ENCODE measurements at regions not wholly inside any gene's neighbourhood (a gene's known extent, or its start where the extent isn't known, plus 50 kb on each side); places are given as distances from the start of the nearest gene placed in this dataset.

DNA sequence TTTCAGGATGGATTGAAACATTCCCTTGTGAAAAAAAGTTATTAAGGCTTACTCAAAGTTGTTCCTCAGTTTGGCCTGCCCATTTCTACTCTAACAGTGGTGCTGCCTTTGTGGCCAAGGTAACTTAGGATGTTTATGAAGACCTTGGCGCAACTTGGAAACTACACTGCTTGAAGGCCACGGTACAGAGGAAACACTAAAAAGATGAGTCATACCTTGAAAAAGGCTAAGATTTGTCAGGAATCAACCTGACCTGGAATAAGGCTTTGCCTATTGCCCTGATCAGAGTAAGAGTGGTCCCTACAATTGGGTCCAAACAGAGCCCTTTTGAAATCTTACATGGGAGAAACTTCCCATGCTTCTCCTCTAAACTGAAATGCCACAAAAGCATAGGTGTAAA lies 119.9 kb upstream of the MOCS1 start:
- TF ChIP-seq ZNF274 (IDR thresholded peaks at IDR 0.05; ENCODE audit: low read depth, low read length) (no peak), YY1 (IDR thresholded peaks at IDR 0.05; ENCODE audit: insufficient read depth, insufficient read length) (no peak), SUZ12 (IDR thresholded peaks at IDR 0.05; ENCODE audit: extremely low read depth, insufficient read depth, insufficient read length) (no peak)

All from NT2/D1 (cell line).